ENCODE measurements at regions not wholly inside any gene's neighbourhood (a gene's known extent, or its start where the extent isn't known, plus 50 kb on each side); places are given as distances from the start of the nearest gene placed in this dataset.

DNA sequence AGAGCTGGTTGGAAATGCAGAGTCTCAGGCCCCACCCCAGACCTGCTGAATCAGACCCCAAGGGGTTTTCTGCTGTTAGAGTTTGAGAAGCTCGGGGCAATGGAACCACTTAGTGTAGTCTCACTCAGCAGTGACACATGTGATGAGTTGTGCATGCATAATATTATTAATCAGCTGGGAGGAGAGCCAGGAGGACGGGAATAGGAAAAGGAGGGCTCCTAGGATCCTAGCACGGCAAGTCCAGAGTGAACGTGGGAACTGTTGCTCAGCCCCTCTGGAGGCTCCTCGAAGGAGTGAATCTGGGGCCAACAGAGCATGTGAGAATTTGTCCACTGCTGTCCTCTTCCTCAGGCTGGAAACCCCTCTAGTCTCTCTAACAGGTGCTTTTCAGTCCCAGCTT is 87.1 kb downstream of the HS1BP3 start:
- Histone ChIP-seq H3K4me3 (ENCODE audit: low read depth, low read length) (no peak overlapping the region), H3K36me3 (ENCODE audit: control insufficient read depth, insufficient read depth, low read length) (no peaks in the 10 kb centered on the region), H3K27me3 (ENCODE audit: control insufficient read depth, insufficient read depth, low read length) (no peaks in the 10 kb centered on the region)
- peak; percentile 26 for DNase-seq (ENCODE audit: low read depth)
- POLR2A ChIA-PET, result no interaction called here
- TF ChIP-seq, protein P1, sequence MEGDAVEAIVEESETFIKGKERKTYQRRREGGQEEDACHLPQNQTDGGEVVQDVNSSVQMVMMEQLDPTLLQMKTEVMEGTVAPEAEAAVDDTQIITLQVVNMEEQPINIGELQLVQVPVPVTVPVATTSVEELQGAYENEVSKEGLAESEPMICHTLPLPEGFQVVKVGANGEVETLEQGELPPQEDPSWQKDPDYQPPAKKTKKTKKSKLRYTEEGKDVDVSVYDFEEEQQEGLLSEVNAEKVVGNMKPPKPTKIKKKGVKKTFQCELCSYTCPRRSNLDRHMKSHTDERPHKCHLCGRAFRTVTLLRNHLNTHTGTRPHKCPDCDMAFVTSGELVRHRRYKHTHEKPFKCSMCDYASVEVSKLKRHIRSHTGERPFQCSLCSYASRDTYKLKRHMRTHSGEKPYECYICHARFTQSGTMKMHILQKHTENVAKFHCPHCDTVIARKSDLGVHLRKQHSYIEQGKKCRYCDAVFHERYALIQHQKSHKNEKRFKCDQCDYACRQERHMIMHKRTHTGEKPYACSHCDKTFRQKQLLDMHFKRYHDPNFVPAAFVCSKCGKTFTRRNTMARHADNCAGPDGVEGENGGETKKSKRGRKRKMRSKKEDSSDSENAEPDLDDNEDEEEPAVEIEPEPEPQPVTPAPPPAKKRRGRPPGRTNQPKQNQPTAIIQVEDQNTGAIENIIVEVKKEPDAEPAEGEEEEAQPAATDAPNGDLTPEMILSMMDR (IDR thresholded peaks at IDR 0.05; ENCODE audit: insufficient read depth, low read depth, low read length), result no peak
- CTCF ChIA-PET, result interaction anchor here (0.9 to 2.1 kb wide), 3 partner anchors 9 to 78 kb away, joined by 3 to 5 read pairs (median 4); no protein-coding TSS in a partner anchor

DNA sequence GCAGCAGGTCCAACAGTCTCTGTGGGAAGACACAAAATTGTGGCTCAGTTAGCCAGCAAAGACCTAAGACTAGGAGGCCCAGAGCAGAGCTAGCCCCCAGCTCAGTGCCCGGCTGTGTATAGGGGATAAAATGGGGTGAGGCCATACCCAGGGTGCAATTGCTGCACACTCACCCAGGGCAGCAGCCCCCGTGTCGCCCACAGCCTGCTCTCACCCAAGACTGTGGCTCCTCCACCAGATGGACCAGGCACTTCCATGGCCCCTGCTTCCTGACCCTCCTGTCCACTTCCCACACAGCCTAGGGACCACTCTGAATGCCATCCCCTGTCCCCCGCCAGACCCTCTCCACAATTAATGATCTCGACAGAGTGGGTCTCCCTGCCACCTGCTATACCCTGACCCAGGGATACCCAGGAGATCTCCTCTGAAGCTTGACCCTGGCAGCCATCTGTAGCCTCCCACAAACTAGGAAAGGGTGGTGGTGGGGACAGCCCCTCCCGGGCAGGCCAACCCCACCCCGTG is 85.7 kb downstream of the HS1BP3 start:
- Histone ChIP-seq H3K36me3 (ENCODE audit: control insufficient read depth, insufficient read depth, low read length) (no peaks in the 10 kb centered on the region), H3K4me3 (ENCODE audit: low read depth, low read length) (no peak overlapping the region), H3K27me3 (ENCODE audit: control insufficient read depth, insufficient read depth, low read length) (no peaks in the 10 kb centered on the region)
- TF ChIP-seq, protein P1 (IDR thresholded peaks at IDR 0.05; ENCODE audit: insufficient read depth, low read depth, low read length), result no peak
- CTCF ChIA-PET, result no interaction called here
- POLR2A ChIA-PET, result no interaction called here
- no peak for DNase-seq (ENCODE audit: low read depth)

DNA sequence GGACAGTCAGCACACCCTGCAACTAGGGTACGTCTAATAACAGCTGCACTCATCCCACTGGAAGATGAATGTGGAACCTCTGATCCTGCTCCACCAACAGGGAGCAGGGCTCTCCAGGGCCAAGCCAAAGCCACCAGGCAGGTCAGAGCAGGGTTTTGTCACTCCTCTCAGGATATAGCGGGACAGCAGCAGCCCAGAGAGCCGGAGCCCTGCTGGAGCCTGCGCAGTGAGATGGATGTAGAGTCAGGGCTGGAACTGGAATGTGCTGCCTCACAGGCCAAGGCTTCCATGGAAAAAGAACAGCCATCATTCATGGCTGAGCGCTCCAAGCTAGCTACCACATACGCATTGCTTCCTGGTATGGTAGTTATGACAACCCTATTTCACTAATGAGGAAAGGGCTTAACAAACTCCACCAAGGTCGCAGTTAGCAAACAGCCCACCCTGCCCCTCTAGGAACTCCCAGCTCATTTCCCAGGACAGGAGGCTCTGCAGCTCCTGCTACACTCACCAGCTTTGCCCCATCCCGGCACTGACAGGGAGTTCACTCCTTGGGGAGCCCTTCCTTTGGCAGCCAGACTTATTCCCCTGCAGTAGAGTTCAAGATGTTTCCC is 85.2 kb downstream of the HS1BP3 start:
- ChIA-PET POLR2A (no interaction called here), CTCF (interaction anchor here (0.9 kb wide), 1 partner anchor 69 kb away, joined by 3 read pairs; no protein-coding TSS in a partner anchor)
- Histone ChIP-seq H3K27me3 (ENCODE audit: control insufficient read depth, insufficient read depth, low read length) (no peaks in the 10 kb centered on the region), H3K36me3 (ENCODE audit: control insufficient read depth, insufficient read depth, low read length) (no peaks in the 10 kb centered on the region), H3K4me3 (ENCODE audit: low read depth, low read length) (no peak overlapping the region)
- DNase-seq (ENCODE audit: low read depth), result no peak
- TF ChIP-seq, protein P1 (IDR thresholded peaks at IDR 0.05; ENCODE audit: insufficient read depth, low read depth, low read length), result no peak

DNA sequence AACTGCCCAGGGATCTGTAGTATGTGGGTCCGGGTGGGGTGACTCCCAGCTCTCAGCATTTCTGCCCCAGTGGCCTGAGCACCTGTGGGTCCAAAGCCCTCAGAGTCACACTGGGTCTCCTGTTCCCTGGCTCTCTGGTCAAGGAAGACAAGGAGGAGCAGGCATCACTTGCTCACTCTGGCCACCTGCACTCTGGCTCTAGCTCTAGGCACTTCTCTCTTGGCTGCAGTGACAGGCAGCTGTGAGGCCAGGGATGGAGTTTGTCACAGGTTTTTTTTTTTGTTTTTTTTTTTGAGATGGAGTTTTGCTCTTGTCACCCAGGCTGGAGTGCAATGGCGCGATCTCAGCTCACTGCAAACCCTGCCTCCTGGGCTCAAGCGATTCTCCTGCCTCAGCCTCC is 84.6 kb downstream of the HS1BP3 start:
- CTCF ChIA-PET, result interaction anchor here (0.9 kb wide), 1 partner anchor 70 kb away, joined by 3 read pairs; no protein-coding TSS in a partner anchor

DNA sequence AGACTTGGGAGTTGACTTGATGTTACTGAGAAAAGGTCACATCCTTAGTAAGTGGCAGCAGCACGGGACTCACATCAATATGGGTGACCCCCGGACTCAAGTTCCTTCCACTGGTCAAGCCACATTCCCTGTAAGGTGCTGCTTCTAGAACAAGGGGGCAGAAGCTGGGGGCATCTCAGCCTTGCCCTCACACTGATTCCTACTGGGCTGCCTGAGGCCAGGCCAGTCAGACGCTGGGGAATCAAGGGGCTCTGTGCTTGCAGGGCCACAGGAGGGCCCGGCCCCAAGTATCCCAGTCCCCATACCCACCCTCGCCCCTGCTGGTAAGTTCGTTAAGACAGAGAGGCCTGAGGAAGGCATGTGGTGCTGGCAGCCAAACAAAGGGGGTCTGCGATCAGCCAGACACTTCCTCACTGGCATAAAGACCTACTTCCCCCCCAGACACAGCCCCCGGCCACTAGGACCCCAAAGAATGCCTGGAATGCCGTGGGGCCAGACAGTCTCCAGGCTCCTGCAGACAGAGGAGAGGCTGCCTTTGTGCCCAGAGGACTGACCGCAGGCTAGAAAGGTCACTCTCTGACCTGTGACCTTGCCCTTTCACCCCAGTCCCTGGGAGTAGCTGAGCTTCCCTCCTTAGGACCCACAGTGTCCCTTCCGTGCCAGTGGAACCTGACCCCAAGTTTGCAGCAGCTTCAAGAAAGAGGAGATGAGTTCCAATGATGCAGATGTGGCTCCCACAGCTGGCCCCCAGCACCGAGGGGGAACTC is 83.6 kb downstream of the HS1BP3 start:
- DNase-seq (ENCODE audit: low read depth), result no peak

More for the DNA sequence above, 84.6 kb downstream of the HS1BP3 start:
- Histone ChIP-seq H3K27me3 (ENCODE audit: control insufficient read depth, insufficient read depth, low read length) (no peaks in the 10 kb centered on the region), H3K36me3 (ENCODE audit: control insufficient read depth, insufficient read depth, low read length) (no peaks in the 10 kb centered on the region), H3K4me3 (ENCODE audit: low read depth, low read length) (no peak overlapping the region)
- no peak for DNase-seq (ENCODE audit: low read depth)
- POLR2A ChIA-PET, result no interaction called here
- TF ChIP-seq, protein P1 (IDR thresholded peaks at IDR 0.05; ENCODE audit: insufficient read depth, low read depth, low read length), result no peak

More for the DNA sequence above, 83.6 kb downstream of the HS1BP3 start:
- TF ChIP-seq, protein P1 (IDR thresholded peaks at IDR 0.05; ENCODE audit: insufficient read depth, low read depth, low read length), result no peak
- ChIA-PET CTCF (interaction anchor here (2.1 kb wide), 1 partner anchor 12 kb away, joined by 6 read pairs; no protein-coding TSS in a partner anchor), POLR2A (no interaction called here)
- H3K4me3 ChIP-seq (ENCODE audit: low read depth, low read length), result no peak overlapping the region
- no peaks in the 10 kb centered on the region for H3K27me3 ChIP-seq (ENCODE audit: control insufficient read depth, insufficient read depth, low read length)
- H3K36me3 ChIP-seq (ENCODE audit: control insufficient read depth, insufficient read depth, low read length), result no peaks in the 10 kb centered on the region
